IPS DF 4.7 (cell line): ENCODE measurements at regions not wholly inside any gene's neighbourhood (a gene's known extent, or its start where the extent isn't known, plus 50 kb on each side); places are given as distances from the start of the nearest gene placed in this dataset.

Experiments used
- DNase-seq: peaks from one replicate; pipeline ENCODE4 v3.0.0-alpha.2; 2013; ENCODE audit warnings: low spot score; ENCODE audit errors: extremely low read depth

- DNase-seq = no peak
These were observed 104.6 kb downstream of the AMY1C start for GRCh38 chr1:103854279-103854678.

DNA sequence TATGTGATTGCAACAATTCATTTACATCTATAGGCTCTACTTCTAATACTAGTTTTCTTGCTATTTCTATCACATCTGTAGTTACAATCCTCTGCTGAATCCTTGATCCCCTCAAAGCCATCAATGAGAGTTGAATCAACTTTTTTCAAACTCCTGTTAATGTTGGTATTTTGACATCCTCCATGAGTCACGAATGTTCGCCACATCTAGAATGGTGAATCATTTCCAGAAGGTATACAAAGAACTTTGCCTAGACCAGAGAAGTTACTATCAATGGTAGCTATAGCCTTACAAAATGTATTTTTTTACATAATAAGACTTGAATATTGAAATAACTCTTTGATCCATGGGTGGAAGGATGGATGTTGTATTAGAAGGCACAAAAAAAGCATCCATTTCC is 110.0 kb downstream of the AMY1C start:
- no peak for DNase-seq

GRCh38 chr1:103898576-103899345 is 149.1 kb downstream of the AMY1C start:
- DNase-seq = no peak

DNA sequence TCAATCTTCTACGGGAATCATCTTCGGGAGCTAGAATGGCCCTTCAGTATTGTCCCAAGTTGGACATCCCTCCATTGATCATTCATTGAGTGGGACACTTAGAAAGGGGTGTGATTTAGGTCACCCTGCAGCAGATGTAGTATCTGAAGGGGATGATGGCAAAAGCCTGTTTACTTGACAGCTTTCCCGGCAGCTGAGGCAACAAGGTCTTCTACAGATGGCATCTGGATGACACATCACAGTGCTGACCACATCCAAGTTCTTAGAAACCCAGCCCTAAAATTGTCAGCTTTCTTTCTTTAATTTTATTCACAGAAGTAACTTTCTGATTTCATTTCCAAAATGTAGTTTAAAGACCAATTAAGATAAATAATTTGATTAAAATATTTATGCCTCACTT is 150.3 kb downstream of the AMY1C start:
- no peak for DNase-seq

DNA sequence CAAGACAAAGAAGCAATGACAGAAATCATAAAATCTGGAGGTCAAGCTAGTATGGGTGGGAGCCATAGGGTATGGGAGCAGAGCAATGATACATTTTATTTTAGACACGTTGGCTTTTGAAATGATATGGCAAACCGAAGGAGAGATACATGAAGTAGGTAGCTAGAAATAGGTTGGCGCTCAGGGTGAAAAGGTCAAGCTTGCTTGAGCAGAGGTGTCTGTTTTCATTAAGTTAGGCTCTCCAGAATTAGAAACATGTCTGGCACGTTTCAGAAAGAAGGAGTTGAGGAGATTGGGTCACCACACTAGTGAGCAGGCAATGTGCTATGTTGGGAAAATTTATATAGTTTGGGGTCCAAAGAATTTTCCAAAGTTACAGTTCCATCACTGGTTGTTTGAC is 151.4 kb downstream of the AMY1C start:
- DNase-seq = no peak

- no peak for DNase-seq
These were observed 155.7 kb downstream of the AMY1C start for GRCh38 chr1:103905363-103905762.

GRCh38 chr1:103911450-103911849 is 161.8 kb downstream of the AMY1C start:
- DNase-seq = no peak

DNA sequence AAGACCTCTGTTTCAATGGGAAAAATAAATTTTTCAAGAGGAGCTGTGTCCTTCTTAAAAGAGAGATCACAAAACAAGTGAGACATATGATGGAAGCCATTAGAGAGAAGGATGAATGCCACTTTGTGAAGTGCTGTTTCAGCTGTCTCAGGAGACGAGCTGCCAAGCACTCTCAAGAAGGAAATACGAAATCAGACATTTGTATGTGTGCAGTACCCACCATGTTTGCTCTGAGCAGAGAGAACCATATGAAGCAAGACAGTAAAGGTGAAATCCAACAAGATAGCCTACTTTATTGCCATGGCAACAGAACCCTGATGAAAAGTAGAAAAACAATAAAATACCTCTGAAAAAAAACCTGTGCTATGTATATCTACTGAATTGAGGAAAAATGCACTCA is 168.1 kb downstream of the AMY1C start:
- no peak for DNase-seq

DNA sequence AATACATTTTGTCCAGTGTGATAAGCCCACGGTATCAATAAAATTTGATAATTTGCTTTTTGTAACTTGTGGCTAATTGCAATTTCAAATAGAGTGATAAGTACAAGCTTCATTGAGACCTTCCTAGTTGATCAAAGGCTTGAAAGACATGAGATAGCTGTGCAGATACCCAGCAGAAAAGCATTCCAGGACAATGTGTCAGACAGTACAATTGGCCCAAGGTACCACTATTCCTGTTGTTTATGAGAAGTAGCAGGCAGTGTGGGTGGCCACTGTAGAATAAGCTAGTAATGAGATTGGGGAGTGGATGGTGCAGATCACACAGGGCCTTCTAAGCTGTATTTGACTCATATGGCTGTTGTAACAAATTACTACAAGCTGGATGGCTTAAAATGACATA is 182.2 kb downstream of the AMY1C start:
- DNase-seq = no peak

GRCh38 chr1:103937763-103938357 is 188.2 kb downstream of the AMY1C start:
- DNase-seq = no peak

- DNase-seq = no peak
These were observed 191.4 kb downstream of the AMY1C start for GRCh38 chr1:103941086-103941485.

- DNase-seq = no peak
These were observed 192.3 kb downstream of the AMY1C start for GRCh38 chr1:103942029-103942428.

- DNase-seq = no peak
These were observed 196.1 kb downstream of the AMY1C start for GRCh38 chr1:103945774-103946173.

GRCh38 chr1:103948526-103948925 is 198.8 kb downstream of the AMY1C start:
- DNase-seq = no peak

DNA sequence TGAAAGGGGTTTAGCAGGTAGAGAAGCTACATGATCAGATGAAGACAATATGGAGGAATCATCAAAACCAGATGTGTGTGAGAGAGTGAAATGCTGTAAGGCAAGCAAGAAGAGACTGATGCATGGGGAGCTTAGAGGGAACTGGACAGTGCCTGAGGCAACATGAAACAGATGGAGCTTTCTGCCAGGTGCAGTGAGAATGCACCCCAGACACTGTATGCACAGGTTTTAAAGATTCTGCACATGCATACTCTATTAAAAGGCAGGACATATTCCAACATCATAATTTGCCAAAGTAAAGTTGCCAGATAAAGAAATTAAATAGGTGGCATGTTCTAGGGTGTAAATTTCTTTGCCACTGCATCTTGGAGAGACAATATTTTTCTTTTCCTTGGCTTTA is 200.1 kb downstream of the AMY1C start:
- no peak for DNase-seq

- no peak for DNase-seq
These were observed 203.7 kb downstream of the AMY1C start for GRCh38 chr1:103953386-103953785.

DNA sequence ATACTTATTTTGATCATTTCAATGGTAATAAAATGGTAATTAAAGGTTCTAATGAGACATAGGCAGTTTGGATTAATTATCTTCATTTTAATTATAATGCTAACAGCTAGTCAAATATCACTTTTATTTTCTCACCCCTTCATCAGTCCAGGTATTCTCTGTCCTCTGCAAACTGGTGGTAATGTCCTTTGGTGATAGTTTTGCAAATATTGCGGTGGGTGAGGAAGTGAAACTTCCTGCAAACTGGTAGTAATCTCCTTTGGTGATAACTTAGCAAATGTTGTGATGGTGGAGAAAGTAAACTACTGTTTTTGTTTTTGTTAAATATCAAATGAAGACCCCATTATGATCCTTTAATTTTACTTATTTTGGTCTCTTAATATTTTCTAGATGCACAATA is 209.0 kb downstream of the AMY1C start:
- DNase-seq = no peak

GRCh38 chr1:103959565-103959964 is 209.9 kb downstream of the AMY1C start:
- DNase-seq = no peak

GRCh38 chr1:103960045-103960444 is 210.3 kb downstream of the AMY1C start:
- DNase-seq = no peak

GRCh38 chr1:103960710-103961109 is 211.0 kb downstream of the AMY1C start:
- DNase-seq = no peak

- DNase-seq = no peak
These were observed 237.1 kb downstream of the AMY1C start for GRCh38 chr1:103986792-103987191.

- DNase-seq = no peak
These were observed 247.9 kb downstream of the AMY1C start for GRCh38 chr1:103997631-103998030.
